ENCODE measurements at regions not wholly inside any gene's neighbourhood (a gene's known extent, or its start where the extent isn't known, plus 50 kb on each side); places are given as distances from the start of the nearest gene placed in this dataset.

GRCh38 chr4:79574741-79575451 is 166.9 kb upstream of the GK2 start:
- no peak overlapping the region for H2AFZ ChIP-seq (ENCODE audit: control insufficient read depth, low read depth, low read length)
- DNase-seq (ENCODE audit: low read depth, low spot score) (no peak), ATAC-seq (no peak), FAIRE-seq (no peak)
- ChIA-PET SMC1A (ENCODE audit: uncharacterized antibody, unreplicated experiment) (interaction anchor here (0.9 to 3.2 kb wide), 5 partner anchors 24 to 623 kb away, joined by 3 to 23 read pairs (median 6); no protein-coding TSS in a partner anchor), RAD21 (ENCODE audit: unreplicated experiment) (interaction anchor here (0.8 to 3.2 kb wide), 7 partner anchors 183 to 623 kb away, joined by 3 to 22 read pairs (median 4); no protein-coding TSS in a partner anchor), CTCF (interaction anchor here (1.3 to 5.6 kb wide), 5 partner anchors 333 to 622 kb away, joined by 3 to 48 read pairs (median 9); no protein-coding TSS in a partner anchor), POLR2A (no interaction called here)
- intact Hi-C loops (cut with micrococcal nuclease; ENCODE audit: unreplicated experiment), result loop anchor here (5.0 to 10.0 kb wide), 2 partner anchors 330 to 623 kb away; no protein-coding TSS in a partner anchor
- H3K27ac ChIP-seq (ENCODE audit: control insufficient read depth, insufficient read depth), result no peak overlapping the region
- no peaks in the 10 kb centered on the region for H3K79me2 ChIP-seq (ENCODE audit: control insufficient read depth, insufficient read depth, low read length)
- H3K4me1 ChIP-seq (ENCODE audit: control insufficient read depth, insufficient read depth, low read length), result no peaks in the 10 kb centered on the region
- H3K9me3 ChIP-seq (replicated peaks; ENCODE audit: control insufficient read depth, insufficient read depth, low read length), result no peaks in the 10 kb centered on the region
- H3K27me3 ChIP-seq (replicated peaks in 1 of 2; ENCODE audit: control insufficient read depth in 2 of 2, insufficient read depth in 2 of 2, low read length in 1 of 2), result no peaks in the 10 kb centered on the region
- WGBS (ENCODE audit: insufficient coverage, insufficient replicate concordance, low lambda C conversion rate, missing lambda C conversion rate), result 38% methylated on average over 7 of the region's 7 CpGs
- in situ Hi-C loops (cut with MboI), result loop anchor here (10.0 kb wide), 1 partner anchor 620 kb away; no protein-coding TSS in a partner anchor
- no peaks in the 10 kb centered on the region for H4K20me1 ChIP-seq (ENCODE audit: control insufficient read depth, insufficient read depth)
- BruUV-seq (replicated peaks), result no TSS peak
- no peaks in the 10 kb centered on the region for H3K36me3 ChIP-seq (ENCODE audit: control insufficient read depth in 2 of 2, insufficient read depth in 2 of 2, low read length in 1 of 2)
- H3K4me3 ChIP-seq, result no peak overlapping the region
- H3K4me2 ChIP-seq (ENCODE audit: control insufficient read depth, insufficient read depth), result no peak overlapping the region
- no peak overlapping the region for H3K9ac ChIP-seq (ENCODE audit: control insufficient read depth, insufficient read depth, low read length)
- TF ChIP-seq, protein P1, sequence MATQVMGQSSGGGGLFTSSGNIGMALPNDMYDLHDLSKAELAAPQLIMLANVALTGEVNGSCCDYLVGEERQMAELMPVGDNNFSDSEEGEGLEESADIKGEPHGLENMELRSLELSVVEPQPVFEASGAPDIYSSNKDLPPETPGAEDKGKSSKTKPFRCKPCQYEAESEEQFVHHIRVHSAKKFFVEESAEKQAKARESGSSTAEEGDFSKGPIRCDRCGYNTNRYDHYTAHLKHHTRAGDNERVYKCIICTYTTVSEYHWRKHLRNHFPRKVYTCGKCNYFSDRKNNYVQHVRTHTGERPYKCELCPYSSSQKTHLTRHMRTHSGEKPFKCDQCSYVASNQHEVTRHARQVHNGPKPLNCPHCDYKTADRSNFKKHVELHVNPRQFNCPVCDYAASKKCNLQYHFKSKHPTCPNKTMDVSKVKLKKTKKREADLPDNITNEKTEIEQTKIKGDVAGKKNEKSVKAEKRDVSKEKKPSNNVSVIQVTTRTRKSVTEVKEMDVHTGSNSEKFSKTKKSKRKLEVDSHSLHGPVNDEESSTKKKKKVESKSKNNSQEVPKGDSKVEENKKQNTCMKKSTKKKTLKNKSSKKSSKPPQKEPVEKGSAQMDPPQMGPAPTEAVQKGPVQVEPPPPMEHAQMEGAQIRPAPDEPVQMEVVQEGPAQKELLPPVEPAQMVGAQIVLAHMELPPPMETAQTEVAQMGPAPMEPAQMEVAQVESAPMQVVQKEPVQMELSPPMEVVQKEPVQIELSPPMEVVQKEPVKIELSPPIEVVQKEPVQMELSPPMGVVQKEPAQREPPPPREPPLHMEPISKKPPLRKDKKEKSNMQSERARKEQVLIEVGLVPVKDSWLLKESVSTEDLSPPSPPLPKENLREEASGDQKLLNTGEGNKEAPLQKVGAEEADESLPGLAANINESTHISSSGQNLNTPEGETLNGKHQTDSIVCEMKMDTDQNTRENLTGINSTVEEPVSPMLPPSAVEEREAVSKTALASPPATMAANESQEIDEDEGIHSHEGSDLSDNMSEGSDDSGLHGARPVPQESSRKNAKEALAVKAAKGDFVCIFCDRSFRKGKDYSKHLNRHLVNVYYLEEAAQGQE (IDR thresholded peaks at IDR 0.05; ENCODE audit: low read depth, low read length), result no peak
- TF ChIP-seq IRF5 (IDR thresholded peaks at IDR 0.05; ENCODE audit: borderline replicate concordance) (no peak), SMAD1 (IDR thresholded peaks at IDR 0.05; ENCODE audit: low read depth, partially characterized antibody) (no peak), NR2F1 (conservative IDR thresholded peaks at IDR 0.05) (no peak), EGR1 (IDR thresholded peaks at IDR 0.05; ENCODE audit: borderline replicate concordance in 1 of 2, low read depth in 2 of 2, low read length in 2 of 2) (no peak), NR2C1 (IDR thresholded peaks at IDR 0.05) (no peak), ZNF24 (IDR thresholded peaks at IDR 0.05) (no peak), BCL3 (IDR thresholded peaks at IDR 0.05; ENCODE audit: borderline replicate concordance, insufficient read depth, low read depth, low read length, poor library complexity, severe bottlenecking) (no peak), LARP7 (IDR thresholded peaks at IDR 0.05) (no peak), ETV6 (conservative IDR thresholded peaks at IDR 0.05 in 1 of 2, IDR thresholded peaks at IDR 0.05 in 1 of 2; ENCODE audit: borderline replicate concordance in 1 of 2, low read depth in 1 of 2) (no peak), RAD21 (IDR thresholded peaks at IDR 0.05; ENCODE audit: insufficient read depth, low read depth, low read length) (no peak)
- TF ChIP-seq, protein P2, sequence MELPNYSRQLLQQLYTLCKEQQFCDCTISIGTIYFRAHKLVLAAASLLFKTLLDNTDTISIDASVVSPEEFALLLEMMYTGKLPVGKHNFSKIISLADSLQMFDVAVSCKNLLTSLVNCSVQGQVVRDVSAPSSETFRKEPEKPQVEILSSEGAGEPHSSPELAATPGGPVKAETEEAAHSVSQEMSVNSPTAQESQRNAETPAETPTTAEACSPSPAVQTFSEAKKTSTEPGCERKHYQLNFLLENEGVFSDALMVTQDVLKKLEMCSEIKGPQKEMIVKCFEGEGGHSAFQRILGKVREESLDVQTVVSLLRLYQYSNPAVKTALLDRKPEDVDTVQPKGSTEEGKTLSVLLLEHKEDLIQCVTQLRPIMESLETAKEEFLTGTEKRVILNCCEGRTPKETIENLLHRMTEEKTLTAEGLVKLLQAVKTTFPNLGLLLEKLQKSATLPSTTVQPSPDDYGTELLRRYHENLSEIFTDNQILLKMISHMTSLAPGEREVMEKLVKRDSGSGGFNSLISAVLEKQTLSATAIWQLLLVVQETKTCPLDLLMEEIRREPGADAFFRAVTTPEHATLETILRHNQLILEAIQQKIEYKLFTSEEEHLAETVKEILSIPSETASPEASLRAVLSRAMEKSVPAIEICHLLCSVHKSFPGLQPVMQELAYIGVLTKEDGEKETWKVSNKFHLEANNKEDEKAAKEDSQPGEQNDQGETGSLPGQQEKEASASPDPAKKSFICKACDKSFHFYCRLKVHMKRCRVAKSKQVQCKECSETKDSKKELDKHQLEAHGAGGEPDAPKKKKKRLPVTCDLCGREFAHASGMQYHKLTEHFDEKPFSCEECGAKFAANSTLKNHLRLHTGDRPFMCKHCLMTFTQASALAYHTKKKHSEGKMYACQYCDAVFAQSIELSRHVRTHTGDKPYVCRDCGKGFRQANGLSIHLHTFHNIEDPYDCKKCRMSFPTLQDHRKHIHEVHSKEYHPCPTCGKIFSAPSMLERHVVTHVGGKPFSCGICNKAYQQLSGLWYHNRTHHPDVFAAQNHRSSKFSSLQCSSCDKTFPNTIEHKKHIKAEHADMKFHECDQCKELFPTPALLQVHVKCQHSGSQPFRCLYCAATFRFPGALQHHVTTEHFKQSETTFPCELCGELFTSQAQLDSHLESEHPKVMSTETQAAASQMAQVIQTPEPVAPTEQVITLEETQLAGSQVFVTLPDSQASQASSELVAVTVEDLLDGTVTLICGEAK (IDR thresholded peaks at IDR 0.05; ENCODE audit: borderline replicate concordance), result no peak
